ENCODE measurements at regions not wholly inside any gene's neighbourhood (a gene's known extent, or its start where the extent isn't known, plus 50 kb on each side); places are given as distances from the start of the nearest gene placed in this dataset.

DNA sequence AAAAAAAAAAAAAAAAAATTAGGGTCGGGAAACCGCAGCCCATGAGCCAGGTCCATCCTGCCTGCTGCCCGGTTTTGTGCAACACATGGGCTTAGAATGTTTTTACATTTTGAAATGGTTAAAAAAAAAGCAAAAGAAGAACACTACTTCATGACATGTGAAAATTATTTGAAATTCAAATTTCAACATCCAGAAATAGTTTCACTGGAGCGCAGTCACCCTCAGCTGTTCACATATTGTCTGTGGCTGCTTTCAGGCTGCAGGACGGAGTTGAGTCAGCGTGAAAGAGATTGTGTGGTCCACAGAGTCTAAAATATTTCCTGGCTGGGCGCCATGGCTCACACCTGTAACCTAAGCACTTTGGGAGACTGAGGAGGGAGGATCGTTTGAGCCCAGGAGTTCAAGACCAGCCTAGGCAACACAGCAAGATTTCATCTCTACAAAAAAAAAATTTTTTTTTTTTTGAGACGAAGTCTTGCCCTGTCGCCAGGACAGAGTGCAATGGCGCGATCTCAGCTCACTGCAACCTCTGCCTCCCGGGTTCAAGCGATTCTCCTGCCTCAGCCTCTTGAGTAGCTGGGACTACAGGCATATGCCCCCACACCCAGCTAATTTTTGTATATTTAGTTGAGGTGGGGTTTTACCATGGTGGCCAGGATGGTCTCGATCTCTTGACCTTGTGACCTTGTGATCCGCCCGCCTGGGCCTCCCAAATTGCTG is 63.9 kb upstream of the ECHDC3 start:
- DNase-seq: peak; percentile 74
- Histone ChIP-seq H3K4me3 (no peak overlapping the region), H3K27me3 (no peaks in the 10 kb centered on the region), H3K9me3 (no peaks in the 10 kb centered on the region), H3K27ac (no peak overlapping the region), H3K4me1 (peaks cover 0 to 4% (median 0%) of the 10 kb centered on the region in 4 donors), H3K36me3 (no peaks in the 10 kb centered on the region)
- intact Hi-C loops (cut with DNase I; ENCODE audit: low total_unique reads): no loop called here
- WGBS, 2 donors (ENCODE audit: low coverage in 1 of 2): 60 to 78% methylated on average over 8 to 17 of the region's 17 CpGs
- in situ Hi-C loops (cut with MboI; ENCODE audit: low pct_ligation_motif_present in 1 of 4, low pct_unique_long_range_greater_than_20kb in 1 of 4, low sequenced_read_pairs in 3 of 4): no loop called here
- TF ChIP-seq CTCF (IDR thresholded peaks at IDR 0.05) (no peak), POLR2A (IDR thresholded peaks at IDR 0.05) (no peak), EP300 (IDR thresholded peaks at IDR 0.05; ENCODE audit: low read depth) (no peak), POLR2AphosphoS5 (IDR thresholded peaks at IDR 0.05) (no peak)

DNA sequence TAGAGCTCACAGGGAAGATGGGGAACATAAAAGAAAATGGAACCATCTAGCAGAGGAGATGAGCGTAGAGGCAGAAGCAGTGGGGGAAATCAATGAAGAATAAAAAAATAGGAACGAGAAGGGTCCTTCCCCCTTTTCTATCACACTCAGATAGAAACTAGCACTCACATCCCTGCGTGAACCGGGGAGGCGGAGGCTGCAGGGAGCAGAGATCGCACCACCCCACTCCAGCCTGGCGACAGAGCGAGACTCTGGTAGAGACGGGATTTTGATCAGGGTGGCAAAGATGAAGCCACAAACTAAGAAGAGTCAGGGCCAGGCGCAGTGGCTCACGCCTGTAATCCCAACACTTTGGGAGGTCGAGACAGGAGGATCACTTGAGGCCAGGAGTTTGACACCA is 64.7 kb upstream of the ECHDC3 start:
- no peak overlapping the region for H3K27ac ChIP-seq
- intact Hi-C loops (cut with DNase I; ENCODE audit: low total_unique reads): no loop called here
- H3K4me3 ChIP-seq: no peak overlapping the region
- no peaks in the 10 kb centered on the region for H3K4me1 ChIP-seq
- H3K36me3 ChIP-seq: no peaks in the 10 kb centered on the region
- in situ Hi-C loops (cut with MboI; ENCODE audit: low pct_ligation_motif_present in 1 of 4, low pct_unique_long_range_greater_than_20kb in 1 of 4, low sequenced_read_pairs in 3 of 4): no loop called here
- H3K9me3 ChIP-seq: no peaks in the 10 kb centered on the region
- no peak for DNase-seq
- H3K27me3 ChIP-seq: no peaks in the 10 kb centered on the region
- WGBS, 2 donors (ENCODE audit: low coverage in 1 of 2): 67 to 81% methylated on average over 1 to 12 of the region's 12 CpGs
- TF ChIP-seq POLR2AphosphoS5 (IDR thresholded peaks at IDR 0.05) (no peak), EP300 (IDR thresholded peaks at IDR 0.05; ENCODE audit: low read depth) (no peak)

GRCh38 chr10:11673346-11674280 is 62.2 kb upstream of the USP6NL start:
- TF ChIP-seq CTCF (IDR thresholded peaks at IDR 0.05) (no peak), EP300 (IDR thresholded peaks at IDR 0.05; ENCODE audit: low read depth) (no peak), POLR2A (IDR thresholded peaks at IDR 0.05) (no peak), POLR2AphosphoS5 (IDR thresholded peaks at IDR 0.05) (no peak)
- in situ Hi-C loops (cut with MboI; ENCODE audit: low pct_ligation_motif_present in 1 of 4, low pct_unique_long_range_greater_than_20kb in 1 of 4, low sequenced_read_pairs in 3 of 4) (no loop called here), intact Hi-C loops (cut with DNase I; ENCODE audit: low total_unique reads) (no loop called here)
- Histone ChIP-seq H3K27me3 (no peaks in the 10 kb centered on the region), H3K27ac (no peak overlapping the region), H3K9me3 (no peaks in the 10 kb centered on the region), H3K36me3 (no peaks in the 10 kb centered on the region), H3K4me3 (no peak overlapping the region), H3K4me1 (no peaks in the 10 kb centered on the region)
- WGBS, 2 donors (ENCODE audit: low coverage in 1 of 2): 68 to 70% methylated on average over 12 of the region's 12 CpGs
- DNase-seq: no peak

- 95 to 100% methylated on average over 1 to 9 of the region's 9 CpGs for WGBS, 2 donors (ENCODE audit: low coverage in 1 of 2)
- DNase-seq: no peak
Observed at GRCh38 chr10:11672836-11673235, 61.4 kb upstream of the USP6NL start.

More at GRCh38 chr10:11672836-11673235, 61.4 kb upstream of the USP6NL start:
- TF ChIP-seq POLR2A (IDR thresholded peaks at IDR 0.05) (no peak), CTCF (IDR thresholded peaks at IDR 0.05) (no peak), POLR2AphosphoS5 (IDR thresholded peaks at IDR 0.05) (no peak), EP300 (IDR thresholded peaks at IDR 0.05; ENCODE audit: low read depth) (no peak)
- H3K36me3 ChIP-seq: no peaks in the 10 kb centered on the region
- H3K27me3 ChIP-seq: no peaks in the 10 kb centered on the region
- H3K27ac ChIP-seq: no peak overlapping the region
- no peak overlapping the region for H3K4me3 ChIP-seq
- no peaks in the 10 kb centered on the region for H3K4me1 ChIP-seq
- in situ Hi-C loops (cut with MboI; ENCODE audit: low pct_ligation_motif_present in 1 of 4, low pct_unique_long_range_greater_than_20kb in 1 of 4, low sequenced_read_pairs in 3 of 4): no loop called here
- H3K9me3 ChIP-seq: no peaks in the 10 kb centered on the region
- intact Hi-C loops (cut with DNase I; ENCODE audit: low total_unique reads): no loop called here

All from transverse colon (tissue), 4 donors.